ENCODE measurements at regions not wholly inside any gene's neighbourhood (a gene's known extent, or its start where the extent isn't known, plus 50 kb on each side); places are given as distances from the start of the nearest gene placed in this dataset.

DNA sequence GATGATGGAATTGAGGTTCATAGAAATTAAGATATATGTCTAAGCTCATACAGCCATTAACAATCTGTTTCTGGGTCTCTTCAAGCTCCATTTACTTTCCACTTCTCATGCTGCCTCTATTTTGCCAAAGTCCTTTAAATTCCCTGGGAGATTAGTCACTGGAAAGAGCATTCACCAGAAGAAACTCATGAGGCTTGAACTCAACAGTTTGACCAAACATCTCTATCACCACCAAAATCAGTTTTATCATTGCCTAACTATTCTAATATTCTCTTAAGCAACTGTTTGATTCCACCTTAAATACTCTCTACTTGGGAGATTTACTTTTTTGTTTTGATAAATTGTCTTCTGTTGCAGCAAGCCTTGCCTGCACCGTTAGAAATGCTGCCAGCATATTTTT lies 881.3 kb downstream of the KCNA4 start:
- DNase-seq (ENCODE audit: low spot score in 2 of 2) = no peak
- H3K27ac ChIP-seq = no peak overlapping the region
- intact Hi-C loops (cut with DNase I; ENCODE audit: low total_unique reads) = no loop called here
- no peaks in the 10 kb centered on the region for H3K36me3 ChIP-seq
- H3K4me1 ChIP-seq = no peaks in the 10 kb centered on the region
- TF ChIP-seq POLR2A (IDR thresholded peaks at IDR 0.05) = no peak
- TF ChIP-seq, protein P1, sequence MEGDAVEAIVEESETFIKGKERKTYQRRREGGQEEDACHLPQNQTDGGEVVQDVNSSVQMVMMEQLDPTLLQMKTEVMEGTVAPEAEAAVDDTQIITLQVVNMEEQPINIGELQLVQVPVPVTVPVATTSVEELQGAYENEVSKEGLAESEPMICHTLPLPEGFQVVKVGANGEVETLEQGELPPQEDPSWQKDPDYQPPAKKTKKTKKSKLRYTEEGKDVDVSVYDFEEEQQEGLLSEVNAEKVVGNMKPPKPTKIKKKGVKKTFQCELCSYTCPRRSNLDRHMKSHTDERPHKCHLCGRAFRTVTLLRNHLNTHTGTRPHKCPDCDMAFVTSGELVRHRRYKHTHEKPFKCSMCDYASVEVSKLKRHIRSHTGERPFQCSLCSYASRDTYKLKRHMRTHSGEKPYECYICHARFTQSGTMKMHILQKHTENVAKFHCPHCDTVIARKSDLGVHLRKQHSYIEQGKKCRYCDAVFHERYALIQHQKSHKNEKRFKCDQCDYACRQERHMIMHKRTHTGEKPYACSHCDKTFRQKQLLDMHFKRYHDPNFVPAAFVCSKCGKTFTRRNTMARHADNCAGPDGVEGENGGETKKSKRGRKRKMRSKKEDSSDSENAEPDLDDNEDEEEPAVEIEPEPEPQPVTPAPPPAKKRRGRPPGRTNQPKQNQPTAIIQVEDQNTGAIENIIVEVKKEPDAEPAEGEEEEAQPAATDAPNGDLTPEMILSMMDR (IDR thresholded peaks at IDR 0.05) = no peak
- no peak for TF ChIP-seq POLR2AphosphoS5 (IDR thresholded peaks at IDR 0.05)
- no peak overlapping the region for H3K4me3 ChIP-seq
- no peaks in the 10 kb centered on the region for H3K9me3 ChIP-seq
- H3K27me3 ChIP-seq = no peaks in the 10 kb centered on the region

DNA sequence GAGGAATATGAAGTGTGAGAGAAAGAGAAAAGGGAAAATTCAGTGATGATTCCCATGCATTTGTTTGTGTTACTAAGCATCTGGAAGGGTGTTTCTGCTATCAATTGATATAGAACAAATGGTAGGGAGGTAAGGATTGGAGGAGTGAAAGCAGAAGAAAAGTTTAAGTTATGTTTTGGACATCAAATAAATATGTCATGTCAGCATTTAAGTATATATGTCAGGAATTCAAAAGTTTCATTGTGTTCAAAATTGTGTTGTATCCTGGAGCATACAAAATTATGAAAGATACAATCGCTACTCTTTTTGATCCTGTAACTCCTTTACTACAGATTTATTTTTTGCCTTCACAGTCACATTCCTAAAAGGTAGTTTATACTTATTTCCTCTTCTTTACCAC lies 885.8 kb downstream of the KCNA4 start:
- no peaks in the 10 kb centered on the region for H3K4me1 ChIP-seq
- TF ChIP-seq, protein P1 (IDR thresholded peaks at IDR 0.05) = no peak
- no peak for TF ChIP-seq POLR2AphosphoS5 (IDR thresholded peaks at IDR 0.05)
- no peak for TF ChIP-seq POLR2A (IDR thresholded peaks at IDR 0.05)

DNA sequence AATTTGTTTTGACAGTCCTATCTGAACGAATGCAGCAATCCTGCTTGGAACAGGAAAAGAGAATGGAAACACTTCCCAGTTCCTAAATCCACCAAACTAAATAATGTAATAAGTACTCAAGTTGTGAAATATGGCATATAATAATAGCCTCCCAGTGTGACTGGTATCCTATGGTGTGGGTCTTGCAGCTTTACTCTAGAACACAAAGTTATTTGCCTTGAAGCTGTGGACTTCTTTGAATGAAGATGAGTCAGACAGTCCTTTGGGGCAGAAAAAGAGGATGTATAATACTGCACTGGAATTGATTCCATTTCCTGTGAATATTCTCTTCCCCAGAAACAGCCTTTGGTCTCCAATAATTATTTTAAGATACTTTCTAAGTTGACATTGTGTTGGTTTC lies 887.0 kb downstream of the KCNA4 start:
- Histone ChIP-seq H3K9me3 (no peaks in the 10 kb centered on the region), H3K4me1 (no peaks in the 10 kb centered on the region), H3K27ac (no peak overlapping the region), H3K27me3 (no peaks in the 10 kb centered on the region), H3K4me3 (no peak overlapping the region), H3K36me3 (no peaks in the 10 kb centered on the region)
- intact Hi-C loops (cut with DNase I; ENCODE audit: low total_unique reads) = no loop called here
- no peak for DNase-seq (ENCODE audit: low spot score in 2 of 2)
- TF ChIP-seq POLR2A (IDR thresholded peaks at IDR 0.05) = no peak

More for the DNA sequence above, 885.8 kb downstream of the KCNA4 start:
- H3K27ac ChIP-seq = no peak overlapping the region
- no peaks in the 10 kb centered on the region for H3K9me3 ChIP-seq
- no peaks in the 10 kb centered on the region for H3K27me3 ChIP-seq
- H3K36me3 ChIP-seq = no peaks in the 10 kb centered on the region
- intact Hi-C loops (cut with DNase I; ENCODE audit: low total_unique reads) = no loop called here
- no peak for DNase-seq (ENCODE audit: low spot score in 2 of 2)
- H3K4me3 ChIP-seq = no peak overlapping the region

DNA sequence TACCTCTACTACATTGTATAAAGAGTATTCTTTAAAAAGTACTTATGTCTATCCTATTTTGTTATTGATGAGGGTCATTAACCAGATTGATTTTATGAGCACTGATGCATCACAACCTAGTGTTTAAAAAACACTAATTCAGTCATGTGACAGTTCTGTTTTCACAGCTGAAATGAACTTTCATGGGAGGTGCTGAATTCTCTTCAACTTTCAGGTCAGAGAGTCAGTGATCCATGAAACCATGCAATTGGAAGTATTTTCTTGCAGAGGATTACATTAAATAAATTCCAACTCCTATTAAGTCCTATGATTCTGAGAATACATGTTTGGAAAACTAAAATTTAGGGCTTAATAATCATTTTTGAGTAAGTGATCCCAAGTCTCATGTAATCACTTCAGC lies 889.4 kb downstream of the KCNA4 start:
- H3K9me3 ChIP-seq = no peaks in the 10 kb centered on the region
- no peak overlapping the region for H3K27ac ChIP-seq
- no peaks in the 10 kb centered on the region for H3K27me3 ChIP-seq
- intact Hi-C loops (cut with DNase I; ENCODE audit: low total_unique reads) = no loop called here
- H3K36me3 ChIP-seq = no peaks in the 10 kb centered on the region
- TF ChIP-seq, protein P1 (IDR thresholded peaks at IDR 0.05) = no peak
- TF ChIP-seq POLR2AphosphoS5 (IDR thresholded peaks at IDR 0.05) = no peak
- TF ChIP-seq POLR2A (IDR thresholded peaks at IDR 0.05) = no peak
- H3K4me3 ChIP-seq = no peak overlapping the region
- no peaks in the 10 kb centered on the region for H3K4me1 ChIP-seq
- no peak for DNase-seq (ENCODE audit: low spot score in 2 of 2)

DNA sequence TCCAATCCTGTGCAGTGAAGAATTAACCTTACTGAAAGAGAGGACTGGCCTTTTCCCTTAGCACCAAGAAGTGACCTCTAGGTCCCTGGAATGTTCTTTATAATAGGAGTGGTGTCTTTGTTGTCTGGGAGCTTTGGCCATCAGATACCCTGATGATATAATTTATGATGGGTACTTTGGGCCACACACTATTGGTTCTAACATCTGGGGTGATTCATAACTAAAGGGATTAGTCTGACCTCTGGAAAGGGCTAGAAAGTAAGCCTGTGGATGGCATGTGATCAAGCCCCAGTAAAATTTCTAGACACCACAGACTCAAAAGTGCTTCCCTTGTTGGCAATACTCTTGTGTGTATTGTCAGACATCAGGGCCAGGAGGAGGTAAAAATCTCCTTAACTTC lies 891.2 kb downstream of the KCNA4 start:
- TF ChIP-seq POLR2A (IDR thresholded peaks at IDR 0.05) = no peak
- TF ChIP-seq POLR2AphosphoS5 (IDR thresholded peaks at IDR 0.05) = no peak
- TF ChIP-seq, protein P1 (IDR thresholded peaks at IDR 0.05) = no peak
- intact Hi-C loops (cut with DNase I; ENCODE audit: low total_unique reads) = no loop called here
- H3K27ac ChIP-seq = no peak overlapping the region
- H3K27me3 ChIP-seq = no peaks in the 10 kb centered on the region
- H3K4me3 ChIP-seq = no peak overlapping the region
- no peak for DNase-seq (ENCODE audit: low spot score in 2 of 2)
- H3K9me3 ChIP-seq = no peaks in the 10 kb centered on the region
- no peaks in the 10 kb centered on the region for H3K4me1 ChIP-seq
- no peaks in the 10 kb centered on the region for H3K36me3 ChIP-seq

DNA sequence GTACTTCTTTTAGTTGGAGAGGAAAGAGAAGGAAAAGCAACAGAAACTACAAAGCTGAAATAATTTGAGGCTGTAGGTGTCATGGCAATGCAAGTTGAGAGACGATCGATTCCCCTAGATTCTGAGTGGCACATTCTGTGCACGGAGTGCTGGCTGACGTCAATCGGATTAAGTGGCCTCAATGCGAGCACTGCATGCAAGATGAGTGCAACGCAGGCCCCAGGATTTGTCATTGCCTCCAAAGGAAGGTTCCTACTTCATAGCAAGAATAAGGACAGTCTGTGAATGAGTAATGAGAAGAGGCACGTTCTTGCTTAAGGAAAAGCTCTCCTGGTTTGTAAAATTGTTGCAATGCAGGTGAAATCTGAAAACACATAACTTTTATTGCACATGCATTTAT lies 892.4 kb downstream of the KCNA4 start:
- no peaks in the 10 kb centered on the region for H3K27me3 ChIP-seq
- no peaks in the 10 kb centered on the region for H3K36me3 ChIP-seq
- TF ChIP-seq, protein P1 (IDR thresholded peaks at IDR 0.05) = no peak
- no peak for TF ChIP-seq POLR2A (IDR thresholded peaks at IDR 0.05)
- TF ChIP-seq POLR2AphosphoS5 (IDR thresholded peaks at IDR 0.05) = no peak
- H3K4me1 ChIP-seq = no peaks in the 10 kb centered on the region
- no peak overlapping the region for H3K27ac ChIP-seq
- DNase-seq (ENCODE audit: low spot score in 2 of 2) = no peak
- intact Hi-C loops (cut with DNase I; ENCODE audit: low total_unique reads) = no loop called here
- no peak overlapping the region for H3K4me3 ChIP-seq
- H3K9me3 ChIP-seq = no peaks in the 10 kb centered on the region

All from breast epithelium (tissue), 4 donors.